ENCODE measurements at regions not wholly inside any gene's neighbourhood (a gene's known extent, or its start where the extent isn't known, plus 50 kb on each side); places are given as distances from the start of the nearest gene placed in this dataset.

- no peaks in the 10 kb centered on the region for H3K79me2 ChIP-seq (ENCODE audit: insufficient read depth, low read length)
- Mint-ChIP-seq H3K27ac (no peak overlapping the region), H3K36me3 (no peaks in the 10 kb centered on the region), H3K4me3 (no peak overlapping the region), H3K27me3 (ENCODE audit: low read depth in 3 of 3) (peaks cover 14 to 23% (median 21%) of the 10 kb centered on the region in 3 donors), H3K4me1 (no peaks in the 10 kb centered on the region), H3K9me3 (peaks cover 0 to 30% (median 12%) of the 10 kb centered on the region in 7 donors)
- WGBS (ENCODE audit: insufficient coverage), result 50% methylated on average over 2 of the region's 4 CpGs
- no peaks in the 10 kb centered on the region for H3K4me1 ChIP-seq (ENCODE audit: control insufficient read depth in 1 of 2, insufficient read depth in 2 of 2, low read length in 2 of 2)
- H3K36me3 ChIP-seq (replicated peaks in 1 of 2; ENCODE audit: control insufficient read depth in 1 of 2, insufficient read depth in 2 of 2, low read length in 2 of 2), result no peaks in the 10 kb centered on the region
- H3K27me3 ChIP-seq (ENCODE audit: control insufficient read depth in 2 of 2, insufficient read depth in 2 of 2, low read length in 2 of 2), result peaks cover 0 to 10% of the 10 kb centered on the region in 2 donors
- H3K9me3 ChIP-seq (replicated peaks in 1 of 2; ENCODE audit: control insufficient read depth in 1 of 2, insufficient read depth in 1 of 2, low read length in 2 of 2), result peaks cover 0 to 8% of the 10 kb centered on the region in 2 donors
- no peak overlapping the region for H2AFZ ChIP-seq (ENCODE audit: insufficient read depth, low read depth, low read length, poor library complexity, severe bottlenecking)
- DNase-seq, result no peak
- H3K4me2 ChIP-seq (replicated peaks; ENCODE audit: extremely low read depth, low read length, poor library complexity, severe bottlenecking), result no peak overlapping the region
- no peak overlapping the region for H3K4me3 ChIP-seq (replicated peaks in 1 of 3; ENCODE audit: low read depth in 2 of 3, low read length in 3 of 3)
- no peaks in the 10 kb centered on the region for H4K20me1 ChIP-seq (ENCODE audit: insufficient read depth, low read length)
- H3K27ac ChIP-seq (ENCODE audit: low read depth in 1 of 2, low read length in 2 of 2), result no peak overlapping the region
- TF ChIP-seq, protein P1, sequence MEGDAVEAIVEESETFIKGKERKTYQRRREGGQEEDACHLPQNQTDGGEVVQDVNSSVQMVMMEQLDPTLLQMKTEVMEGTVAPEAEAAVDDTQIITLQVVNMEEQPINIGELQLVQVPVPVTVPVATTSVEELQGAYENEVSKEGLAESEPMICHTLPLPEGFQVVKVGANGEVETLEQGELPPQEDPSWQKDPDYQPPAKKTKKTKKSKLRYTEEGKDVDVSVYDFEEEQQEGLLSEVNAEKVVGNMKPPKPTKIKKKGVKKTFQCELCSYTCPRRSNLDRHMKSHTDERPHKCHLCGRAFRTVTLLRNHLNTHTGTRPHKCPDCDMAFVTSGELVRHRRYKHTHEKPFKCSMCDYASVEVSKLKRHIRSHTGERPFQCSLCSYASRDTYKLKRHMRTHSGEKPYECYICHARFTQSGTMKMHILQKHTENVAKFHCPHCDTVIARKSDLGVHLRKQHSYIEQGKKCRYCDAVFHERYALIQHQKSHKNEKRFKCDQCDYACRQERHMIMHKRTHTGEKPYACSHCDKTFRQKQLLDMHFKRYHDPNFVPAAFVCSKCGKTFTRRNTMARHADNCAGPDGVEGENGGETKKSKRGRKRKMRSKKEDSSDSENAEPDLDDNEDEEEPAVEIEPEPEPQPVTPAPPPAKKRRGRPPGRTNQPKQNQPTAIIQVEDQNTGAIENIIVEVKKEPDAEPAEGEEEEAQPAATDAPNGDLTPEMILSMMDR (IDR thresholded peaks at IDR 0.05), result no peak
- intact Hi-C loops (cut with micrococcal nuclease), result no loop called here
- H3K9ac ChIP-seq (ENCODE audit: insufficient read depth, low read length, poor library complexity, severe bottlenecking), result no peak overlapping the region
Observed at GRCh38 chr5:3098821-3099220, 347.3 kb upstream of the IRX2 start.

DNA sequence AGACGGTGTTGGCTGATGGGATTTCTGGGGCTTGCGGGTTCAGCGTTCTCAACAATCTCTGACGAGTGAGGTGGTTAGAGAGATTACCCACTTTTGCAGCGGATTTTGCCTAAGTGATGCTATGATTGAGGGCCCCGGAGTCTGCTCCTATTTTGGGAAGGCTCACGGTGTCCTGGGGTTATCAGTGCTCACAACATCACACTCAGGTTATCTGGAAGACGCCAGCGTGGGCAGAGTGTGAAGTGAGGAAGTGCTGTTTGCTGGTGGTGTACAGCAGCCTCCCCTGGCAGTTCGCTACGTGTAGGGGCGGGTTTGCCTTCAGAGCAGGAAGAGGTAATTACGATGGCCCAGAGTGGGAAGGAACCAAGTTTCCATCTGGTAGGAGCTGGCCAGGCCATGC, 341.2 kb upstream of the IRX2 start:
- Histone ChIP-seq H4K20me1 (ENCODE audit: insufficient read depth, low read length) (no peaks in the 10 kb centered on the region), H3K9me3 (replicated peaks in 1 of 2; ENCODE audit: control insufficient read depth in 1 of 2, insufficient read depth in 1 of 2, low read length in 2 of 2) (peaks cover 0 to 18% of the 10 kb centered on the region in 2 donors), H3K4me1 (ENCODE audit: control insufficient read depth in 1 of 2, insufficient read depth in 2 of 2, low read length in 2 of 2) (no peaks in the 10 kb centered on the region), H2AFZ (ENCODE audit: insufficient read depth, low read depth, low read length, poor library complexity, severe bottlenecking) (no peak overlapping the region), H3K36me3 (replicated peaks in 1 of 2; ENCODE audit: control insufficient read depth in 1 of 2, insufficient read depth in 2 of 2, low read length in 2 of 2) (no peaks in the 10 kb centered on the region), H3K27ac (ENCODE audit: low read depth in 1 of 2, low read length in 2 of 2) (no peak overlapping the region), H3K9ac (ENCODE audit: insufficient read depth, low read length, poor library complexity, severe bottlenecking) (no peak overlapping the region), H3K27me3 (ENCODE audit: control insufficient read depth in 2 of 2, insufficient read depth in 2 of 2, low read length in 2 of 2) (no peaks in the 10 kb centered on the region), H3K4me3 (replicated peaks in 1 of 3; ENCODE audit: low read depth in 2 of 3, low read length in 3 of 3) (no peak overlapping the region), H3K4me2 (replicated peaks; ENCODE audit: extremely low read depth, low read length, poor library complexity, severe bottlenecking) (no peak overlapping the region), H3K79me2 (ENCODE audit: insufficient read depth, low read length) (no peaks in the 10 kb centered on the region)
- TF ChIP-seq, protein P1 (IDR thresholded peaks at IDR 0.05), result no peak
- intact Hi-C loops (cut with micrococcal nuclease), result no loop called here
- H3K27me3 Mint-ChIP-seq (ENCODE audit: low read depth in 3 of 3), result peaks cover 2 to 3% (median 2%) of the 10 kb centered on the region in 3 donors
- H3K9me3 Mint-ChIP-seq, result peaks cover 5 to 35% (median 16%) of the 10 kb centered on the region in 7 donors
- no peaks in the 10 kb centered on the region for H3K36me3 Mint-ChIP-seq
- 23% methylated on average over 7 of the region's 13 CpGs for WGBS (ENCODE audit: insufficient coverage)
- H3K27ac Mint-ChIP-seq, result no peak overlapping the region
- no peak for DNase-seq
- H3K4me1 Mint-ChIP-seq, result no peaks in the 10 kb centered on the region
- no peak overlapping the region for H3K4me3 Mint-ChIP-seq
